HG02588 (cell line): ENCODE measurements at regions not wholly inside any gene's neighbourhood (a gene's known extent, or its start where the extent isn't known, plus 50 kb on each side); places are given as distances from the start of the nearest gene placed in this dataset.

Experiments used
- ATAC-seq: cut with Tn5 transposase; IDR thresholded peaks from one replicate; pipeline ENCODE4 v1.9.1; 2021; ENCODE audit warnings: mild to moderate bottlenecking, moderate library complexity; ENCODE audit not compliant: unreplicated experiment

GRCh38 chr3:83092521-83093221, 1331.2 kb upstream of the GBE1 start:
- no peak for ATAC-seq

DNA sequence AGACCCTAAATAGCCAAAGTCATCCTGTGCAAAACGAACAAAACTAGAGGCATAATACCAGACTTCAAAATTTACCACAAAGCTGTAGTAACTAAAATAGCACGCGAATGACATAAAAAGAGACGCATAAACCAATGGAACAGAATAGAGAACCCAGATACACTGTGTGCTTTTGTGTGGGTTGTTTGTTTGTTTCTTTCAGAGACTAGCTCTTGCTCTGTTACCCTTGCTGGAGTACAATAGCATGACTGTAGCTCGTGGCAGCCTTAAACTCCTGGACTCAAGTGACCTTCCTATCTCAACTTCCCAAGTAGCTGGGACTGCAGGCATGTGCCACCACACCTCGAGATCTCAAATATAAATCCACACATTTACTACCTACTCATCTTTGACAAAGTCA, 1314.6 kb upstream of the GBE1 start:
- ATAC-seq: no peak

- ATAC-seq: no peak
Observed at GRCh38 chr3:83074485-83074884, 1313.0 kb upstream of the GBE1 start.

- no peak for ATAC-seq
Observed at GRCh38 chr3:83065851-83066460, 1304.5 kb upstream of the GBE1 start.

- ATAC-seq: no peak
Observed at GRCh38 chr3:83063446-83063845, 1302.0 kb upstream of the GBE1 start.

- ATAC-seq: no peak
Observed at GRCh38 chr3:83048556-83048955, 1287.1 kb upstream of the GBE1 start.

DNA sequence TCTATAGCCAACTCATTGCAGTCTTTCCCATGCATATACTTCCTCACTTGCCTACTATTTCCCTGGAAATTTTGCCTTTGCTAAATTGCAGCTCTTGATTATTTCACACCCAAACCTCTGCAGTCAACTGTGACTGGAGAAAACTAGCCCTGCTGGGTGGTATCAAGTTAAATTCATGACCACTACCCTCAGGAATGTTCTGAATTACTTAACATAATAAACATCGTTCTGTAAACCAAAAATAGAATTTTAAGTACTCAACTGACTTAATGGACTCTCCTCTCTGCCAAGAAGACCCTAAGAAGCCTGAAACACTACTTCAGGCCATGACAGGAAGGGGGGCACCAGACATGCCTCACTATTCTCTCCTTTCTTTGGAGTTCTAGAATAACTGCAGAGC, 1278.0 kb upstream of the GBE1 start:
- no peak for ATAC-seq

DNA sequence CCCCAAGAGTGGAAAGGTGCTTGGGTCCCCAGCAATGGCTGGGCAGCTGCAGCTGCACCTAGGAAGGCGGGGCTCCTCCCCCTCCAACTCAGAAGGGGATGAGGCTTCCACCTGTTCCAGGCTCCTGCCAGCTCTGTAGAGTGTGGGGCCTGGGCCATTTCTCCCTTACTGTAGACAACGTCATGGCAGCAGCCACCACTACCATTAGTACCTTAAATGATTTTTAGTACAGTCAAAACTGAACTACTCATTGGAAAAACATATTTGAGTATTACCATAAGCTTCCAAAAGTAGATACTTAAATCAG, 1274.2 kb upstream of the GBE1 start:
- no peak for ATAC-seq

GRCh38 chr3:83034806-83035703, 1273.6 kb upstream of the GBE1 start:
- no peak for ATAC-seq

DNA sequence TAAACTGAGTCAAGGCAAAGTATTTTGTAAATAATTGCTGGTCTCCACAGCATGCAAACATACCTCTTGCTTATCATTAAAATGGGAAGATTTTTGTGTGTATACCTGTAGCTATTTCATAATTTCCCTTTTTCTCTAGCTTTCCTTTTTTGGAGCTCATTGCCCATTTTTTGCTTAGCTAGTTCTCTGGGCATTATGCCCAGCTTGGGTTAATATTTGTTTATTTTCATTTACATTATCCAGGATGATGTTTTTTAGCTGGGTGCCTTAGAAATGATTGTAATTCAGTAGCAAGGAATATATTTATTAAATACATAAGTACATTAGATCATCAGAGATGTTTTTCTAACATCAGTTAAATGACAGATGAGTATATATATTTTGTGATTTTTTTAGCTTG, 1271.7 kb upstream of the GBE1 start:
- no peak for ATAC-seq

DNA sequence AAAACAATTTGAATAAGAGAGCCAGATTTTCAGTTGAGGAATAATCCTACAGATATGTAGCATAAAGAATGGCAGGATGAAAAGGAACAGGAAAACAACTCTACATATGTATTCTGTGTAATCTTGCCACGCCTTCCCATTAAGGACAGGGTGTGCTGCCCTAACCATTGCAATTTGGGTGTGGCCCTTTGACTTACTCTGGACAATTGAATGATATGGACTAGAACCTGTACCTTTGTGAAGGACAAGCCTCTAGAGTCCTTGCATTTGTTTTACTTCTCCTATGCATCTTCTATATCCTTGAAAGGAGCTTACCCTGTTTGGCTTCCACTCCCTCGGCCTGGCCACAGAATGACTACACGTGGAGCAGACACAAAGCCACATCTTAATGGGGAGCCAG, 1261.6 kb upstream of the GBE1 start:
- ATAC-seq: no peak

- no peak for ATAC-seq
Observed at GRCh38 chr3:83011481-83011880, 1250.0 kb upstream of the GBE1 start.

DNA sequence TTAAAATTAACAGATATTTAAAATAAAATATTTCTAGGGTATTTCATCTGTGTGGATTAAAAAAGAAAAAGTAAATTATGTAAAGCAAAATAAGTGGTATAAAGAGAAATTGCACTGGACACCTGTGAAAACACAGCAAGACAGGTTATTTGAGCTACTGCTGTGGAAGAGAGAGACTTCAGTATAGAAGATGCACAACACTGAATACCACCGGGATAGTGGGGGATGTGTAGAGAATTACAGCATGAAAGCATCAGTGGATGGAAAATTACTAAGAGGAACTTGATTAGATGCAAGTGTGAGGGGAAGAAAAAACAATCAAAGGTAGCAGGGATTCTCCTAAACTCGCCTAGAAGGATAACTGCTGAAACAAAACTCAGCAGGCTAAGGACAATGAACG, 1242.5 kb upstream of the GBE1 start:
- no peak for ATAC-seq

DNA sequence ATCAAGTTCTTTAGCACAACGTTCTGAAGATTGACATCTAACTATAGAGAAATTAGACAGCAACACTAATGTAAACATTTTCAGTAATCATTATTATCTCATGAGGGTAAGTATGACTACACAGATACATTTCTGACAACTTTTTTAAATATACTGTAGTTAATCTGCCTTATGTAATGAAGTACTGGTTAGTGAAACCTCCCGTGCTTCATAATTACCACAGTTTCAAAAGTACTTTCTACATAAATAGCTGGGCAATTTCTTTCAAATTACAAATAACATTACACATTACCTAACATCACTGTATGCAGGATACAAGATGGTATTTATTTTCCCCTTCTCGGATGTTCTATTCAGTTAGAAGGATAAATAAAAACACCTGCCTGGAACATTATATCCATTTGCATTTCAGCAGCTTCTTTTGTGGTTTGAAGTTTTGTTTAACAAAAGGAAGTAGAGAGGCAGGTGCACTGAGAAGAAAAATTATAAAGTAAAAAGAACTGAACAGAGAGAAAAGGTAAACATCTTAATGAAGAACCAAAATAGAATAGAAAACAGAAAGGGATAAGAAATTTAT, 1241.5 kb upstream of the GBE1 start:
- ATAC-seq: no peak

GRCh38 chr3:82999777-83000176, 1238.3 kb upstream of the GBE1 start:
- no peak for ATAC-seq

GRCh38 chr3:82978368-82978767, 1216.9 kb upstream of the GBE1 start:
- ATAC-seq: no peak

DNA sequence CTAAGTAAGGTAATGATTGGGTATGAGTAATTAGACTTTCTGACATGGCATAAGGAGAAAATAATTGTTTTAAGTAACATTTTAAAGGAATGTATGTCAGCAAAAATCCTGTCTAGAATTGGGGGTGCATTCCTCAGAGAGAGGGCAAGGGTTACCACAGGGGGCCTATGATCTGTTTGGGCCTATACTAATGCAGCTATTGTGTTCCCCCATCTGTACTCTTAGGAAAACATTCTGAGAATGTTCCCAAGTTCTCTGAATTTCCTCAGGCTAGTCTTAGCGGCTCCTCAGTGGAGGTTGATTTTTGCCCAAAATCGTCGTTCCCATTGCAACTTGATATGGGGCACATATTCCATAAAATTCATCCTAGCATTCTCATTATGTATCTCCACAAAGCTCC, 1216.4 kb upstream of the GBE1 start:
- no peak for ATAC-seq

GRCh38 chr3:82973791-82974190, 1212.3 kb upstream of the GBE1 start:
- no peak for ATAC-seq

DNA sequence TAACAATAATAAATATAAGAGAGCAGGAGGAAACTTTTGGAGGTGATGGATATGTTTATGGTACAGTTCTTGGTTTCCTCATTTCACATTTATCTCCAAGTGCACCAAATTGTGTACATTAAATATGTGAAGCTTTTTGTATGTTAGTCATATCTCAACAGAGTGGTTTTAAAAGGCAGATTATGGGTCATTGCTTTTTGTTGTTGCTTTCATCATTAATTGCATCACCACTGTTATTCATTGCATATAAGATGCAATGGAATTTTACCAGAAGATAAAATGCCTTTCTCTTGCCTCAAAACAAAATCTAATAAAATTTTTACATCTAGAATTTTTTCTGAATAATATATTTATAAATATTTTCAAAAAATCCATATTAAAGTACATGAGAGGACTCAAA, 1198.9 kb upstream of the GBE1 start:
- no peak for ATAC-seq

DNA sequence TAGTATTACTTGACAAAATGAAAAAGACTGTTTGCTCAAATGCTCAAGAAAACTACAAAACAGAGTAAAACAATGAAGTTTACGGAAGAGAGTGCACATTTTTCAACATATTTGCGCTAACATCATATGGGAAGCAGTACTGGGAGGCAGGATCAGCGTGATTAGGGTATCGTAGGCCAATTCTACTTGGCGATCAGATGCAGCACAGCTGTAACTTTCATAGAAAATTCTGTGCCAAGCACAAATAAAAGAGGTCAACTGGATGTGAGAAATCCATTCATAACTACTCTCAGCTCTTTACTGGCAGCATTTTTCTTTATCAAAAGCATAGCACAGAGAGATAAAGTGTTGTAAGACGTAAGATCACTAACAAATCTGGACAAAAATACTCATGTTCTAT, 1196.3 kb upstream of the GBE1 start:
- ATAC-seq: no peak

DNA sequence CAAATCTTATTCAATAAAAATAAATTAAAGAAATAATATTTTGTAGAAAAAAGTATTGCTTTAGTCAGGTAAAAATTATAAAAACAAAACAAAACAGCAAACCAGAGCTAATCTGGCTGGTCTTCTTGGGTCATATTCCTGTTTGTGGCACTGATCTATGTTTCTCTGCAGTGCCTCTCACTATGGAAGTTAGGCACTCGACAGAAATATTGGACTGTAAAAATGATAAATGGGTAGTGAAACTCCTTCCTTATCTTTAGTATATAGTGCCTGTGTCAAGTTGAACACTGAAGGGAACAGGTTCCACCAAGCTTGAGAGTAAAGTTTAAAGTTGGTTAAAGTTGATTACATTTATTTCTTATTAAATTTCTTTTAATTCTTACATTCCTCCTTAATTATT, 1195.6 kb upstream of the GBE1 start:
- ATAC-seq: no peak

GRCh38 chr3:82954486-82954885, 1193.0 kb upstream of the GBE1 start:
- ATAC-seq: no peak
